NB4 (cell line): ENCODE measurements at regions not wholly inside any gene's neighbourhood (a gene's known extent, or its start where the extent isn't known, plus 50 kb on each side); places are given as distances from the start of the nearest gene placed in this dataset.

Experiments
- CTCF ChIP-seq: IDR thresholded peaks from one replicate; pipeline ENCODE4 v1.5.1; 2012; ENCODE audit warnings: low read depth, low read length
- MYC ChIP-seq: IDR thresholded peaks from 2 replicates; pipeline ENCODE4 v1.6.1; 2011; ENCODE audit warnings: low read depth, low read length
- POLR2A ChIP-seq: IDR thresholded peaks from 2 replicates; pipeline ENCODE4 v1.6.1; 2011; ENCODE audit warnings: mild to moderate bottlenecking; ENCODE audit not compliant: insufficient read length; ENCODE audit errors: extremely low read depth

GRCh38 chr2:24420373-24420772 lies 60.0 kb upstream of the ITSN2 start:
- TF ChIP-seq POLR2A = no peak
- no peak for TF ChIP-seq CTCF
- TF ChIP-seq MYC = no peak
